ENCODE measurements at regions not wholly inside any gene's neighbourhood (a gene's known extent, or its start where the extent isn't known, plus 50 kb on each side); places are given as distances from the start of the nearest gene placed in this dataset.
A peak's percentile ranks its signal among the peaks of the same experiment; 100 is the strongest.
"Not testable (repeated sequence)": the region's sequence is repeated elsewhere in the genome, so short reads cannot be mapped to it uniquely, and the experiment has no call there.

DNA sequence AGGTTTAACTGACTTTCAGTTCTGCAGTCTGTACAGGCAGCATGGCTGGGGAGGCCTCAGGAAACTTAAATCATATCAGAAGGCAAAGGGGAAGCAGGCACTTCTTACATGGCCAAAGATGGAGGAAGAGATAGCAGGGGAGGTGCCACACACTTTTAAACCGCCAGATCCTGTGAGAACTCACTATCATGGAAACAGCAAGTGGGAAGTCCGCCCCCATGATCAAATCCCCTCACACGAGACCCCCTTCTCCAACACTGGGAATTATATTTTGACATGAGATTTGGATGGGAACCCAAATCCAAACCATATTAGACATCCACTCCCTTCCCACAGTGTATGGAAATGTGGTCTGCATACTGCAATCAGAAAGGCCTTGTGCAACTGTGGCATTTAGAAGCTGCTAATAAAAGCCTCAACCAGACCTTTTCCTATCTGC, 148.2 kb downstream of the FCRL5 start:
- H3K36me3 Mint-ChIP-seq (ENCODE audit: low read depth), result peaks cover 7% of the 10 kb centered on the region
- no peaks in the 10 kb centered on the region for H3K27me3 Mint-ChIP-seq
- H3K27ac Mint-ChIP-seq, result peak overlapping the region; percentile 68
- no peak overlapping the region for H3K4me3 Mint-ChIP-seq
- H3K4me1 Mint-ChIP-seq (ENCODE audit: low read depth), result peaks cover 64% of the 10 kb centered on the region
- intact Hi-C loops (cut with micrococcal nuclease), result loop anchor here (5.0 kb wide), 1 partner anchor 33 kb away; no protein-coding TSS in a partner anchor
- peaks cover 18% of the 10 kb centered on the region for H3K9me3 Mint-ChIP-seq

DNA sequence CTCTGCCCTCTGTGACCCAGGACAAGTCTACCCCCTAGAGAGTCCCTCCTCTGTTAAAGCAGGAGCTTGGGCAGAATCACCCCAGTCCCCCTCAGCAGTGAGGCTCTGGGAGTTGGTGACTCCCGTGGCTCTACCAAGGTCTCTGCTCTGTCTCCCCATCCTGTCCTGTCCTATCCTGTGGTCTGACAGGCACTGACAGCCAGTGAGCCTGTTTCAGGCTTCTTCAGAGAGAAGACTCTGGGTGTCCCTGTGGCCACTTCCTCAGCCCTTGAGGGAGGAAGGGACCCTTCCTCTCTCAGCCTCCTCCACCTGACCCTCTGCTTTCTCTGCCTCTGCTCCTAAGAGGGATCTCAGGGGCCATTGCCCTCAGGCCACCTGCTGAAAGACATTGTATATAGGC, 148.7 kb downstream of the FCRL5 start:
- peaks cover 14% of the 10 kb centered on the region for H3K9me3 Mint-ChIP-seq
- intact Hi-C loops (cut with micrococcal nuclease), result loop anchor here (5.0 kb wide), 1 partner anchor 34 kb away; no protein-coding TSS in a partner anchor
- no peak overlapping the region for H3K4me3 Mint-ChIP-seq

DNA sequence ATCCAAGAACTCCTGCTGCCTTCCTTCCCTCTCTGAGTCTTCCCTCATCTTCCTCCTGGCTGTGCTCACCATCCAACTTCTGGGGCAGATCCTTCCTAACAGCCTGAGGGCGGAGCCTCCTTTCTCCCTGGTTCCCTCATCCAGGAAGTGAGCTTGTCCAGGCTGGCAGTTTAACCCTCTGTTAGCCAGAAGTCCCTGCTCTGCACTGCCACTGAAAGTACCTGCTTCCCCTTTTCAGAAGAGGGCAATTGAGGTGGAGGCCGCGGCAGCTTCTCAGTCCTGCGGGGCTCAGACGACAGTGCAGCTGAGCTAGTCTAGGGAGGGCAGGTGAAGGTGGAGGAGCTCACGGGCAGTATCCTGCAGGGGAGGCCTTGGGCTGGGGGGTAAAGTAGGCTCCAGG, 149.1 kb downstream of the FCRL5 start:
- H3K4me3 Mint-ChIP-seq, result peak overlapping the region; percentile 7
- H3K27ac Mint-ChIP-seq, result peak overlapping the region; percentile 68
- no peaks in the 10 kb centered on the region for H3K27me3 Mint-ChIP-seq
- H3K36me3 Mint-ChIP-seq (ENCODE audit: low read depth), result peaks cover 1% of the 10 kb centered on the region
- H3K4me1 Mint-ChIP-seq (ENCODE audit: low read depth), result peaks cover 60% of the 10 kb centered on the region
- intact Hi-C loops (cut with micrococcal nuclease), result loop anchor here (5.0 kb wide), 1 partner anchor 34 kb away; no protein-coding TSS in a partner anchor
- peaks cover 10% of the 10 kb centered on the region for H3K9me3 Mint-ChIP-seq

More for the DNA sequence above, 148.7 kb downstream of the FCRL5 start:
- H3K27me3 Mint-ChIP-seq, result no peaks in the 10 kb centered on the region
- H3K4me1 Mint-ChIP-seq (ENCODE audit: low read depth), result peaks cover 64% of the 10 kb centered on the region
- H3K27ac Mint-ChIP-seq, result peak overlapping the region; percentile 68
- H3K36me3 Mint-ChIP-seq (ENCODE audit: low read depth), result peaks cover 5% of the 10 kb centered on the region

DNA sequence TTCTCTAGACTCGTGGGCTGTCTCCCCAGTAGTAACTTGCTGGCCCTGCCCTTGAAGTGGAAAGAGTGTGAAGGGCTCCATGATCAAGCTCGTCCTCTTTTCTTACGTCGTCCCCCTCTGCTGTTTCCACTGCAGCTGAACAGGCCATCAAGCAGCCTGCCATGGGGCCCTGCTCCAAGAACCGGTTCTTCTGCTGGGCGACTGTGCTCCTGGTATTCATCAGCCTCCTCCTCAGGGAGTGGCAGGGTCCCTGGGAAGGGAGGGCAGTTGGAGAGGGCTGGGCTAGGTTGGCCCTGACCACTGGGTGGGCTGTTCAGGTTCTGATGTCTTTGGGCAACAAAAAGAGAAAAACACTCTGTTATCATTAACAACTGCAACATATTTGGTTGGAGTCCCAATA, 151.5 kb downstream of the FCRL5 start:
- Mint-ChIP-seq H3K9me3 (no peaks in the 10 kb centered on the region), H3K27me3 (no peaks in the 10 kb centered on the region), H3K4me3 (no peak overlapping the region), H3K36me3 (ENCODE audit: low read depth) (no peaks in the 10 kb centered on the region), H3K27ac (no peak overlapping the region), H3K4me1 (ENCODE audit: low read depth) (peaks cover 50% of the 10 kb centered on the region)
- intact Hi-C loops (cut with micrococcal nuclease), result loop anchor here (5.0 kb wide), 1 partner anchor 37 kb away; no protein-coding TSS in a partner anchor

DNA sequence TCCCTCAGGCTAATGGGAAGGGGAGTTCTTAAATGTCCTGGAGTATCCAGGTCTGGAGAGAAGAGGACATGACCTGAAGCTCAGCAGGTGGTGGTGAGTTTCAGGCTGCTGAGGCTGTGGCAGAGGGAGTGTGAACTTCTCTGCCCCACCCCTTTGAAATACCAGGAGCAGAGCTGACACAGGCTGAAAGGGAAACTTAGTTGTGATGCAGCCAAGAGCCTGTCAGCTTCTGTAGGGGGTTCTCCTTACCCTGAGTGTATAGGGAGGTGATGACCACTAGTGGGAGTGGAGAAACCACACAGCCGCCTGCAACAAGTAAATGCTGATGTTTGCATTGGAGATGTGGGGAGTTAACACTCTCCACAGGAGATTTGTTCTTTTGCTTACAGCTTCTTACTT, 152.3 kb downstream of the FCRL5 start:
- intact Hi-C loops (cut with micrococcal nuclease), result loop anchor here (5.0 kb wide), 1 partner anchor 37 kb away; no protein-coding TSS in a partner anchor
- Mint-ChIP-seq H3K27me3 (no peaks in the 10 kb centered on the region), H3K27ac (no peak overlapping the region), H3K36me3 (ENCODE audit: low read depth) (no peaks in the 10 kb centered on the region), H3K9me3 (no peaks in the 10 kb centered on the region), H3K4me3 (no peak overlapping the region), H3K4me1 (ENCODE audit: low read depth) (peaks cover 50% of the 10 kb centered on the region)

DNA sequence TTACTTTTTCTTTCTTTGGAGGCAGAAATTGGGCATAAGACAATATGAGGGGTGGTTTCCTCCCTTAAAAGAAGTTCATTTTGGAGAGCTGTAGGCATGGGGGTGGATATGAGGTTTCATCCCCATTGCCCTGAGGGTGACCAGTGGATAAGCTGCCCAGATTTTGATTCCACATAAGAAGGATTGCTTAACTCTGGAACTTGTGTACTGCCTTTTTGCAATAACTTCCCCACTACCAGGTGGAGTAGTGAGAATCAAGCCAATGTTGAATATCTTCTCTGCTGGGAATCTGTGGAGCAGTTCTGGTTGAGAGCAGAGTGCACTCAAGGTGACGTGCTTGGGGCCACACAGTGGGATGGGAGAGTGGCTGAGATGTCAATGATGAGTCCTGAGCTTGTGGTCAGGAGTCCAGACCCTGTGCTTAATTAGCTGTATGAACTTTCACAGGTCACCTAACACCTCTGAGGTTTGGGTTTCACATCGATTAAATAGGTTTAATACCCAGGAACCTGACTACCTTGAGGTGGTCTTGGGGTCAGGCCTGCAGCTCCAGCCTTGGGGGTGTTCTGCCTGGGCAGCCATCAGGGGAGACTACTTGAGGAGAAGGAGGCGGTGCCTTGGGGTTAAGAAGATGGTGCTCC, 152.9 kb downstream of the FCRL5 start:
- peaks cover 48% of the 10 kb centered on the region for H3K4me1 Mint-ChIP-seq (ENCODE audit: low read depth)
- intact Hi-C loops (cut with micrococcal nuclease), result no loop called here
- H3K4me3 Mint-ChIP-seq, result no peak overlapping the region
- H3K27me3 Mint-ChIP-seq, result no peaks in the 10 kb centered on the region
- H3K36me3 Mint-ChIP-seq (ENCODE audit: low read depth), result no peaks in the 10 kb centered on the region
- no peaks in the 10 kb centered on the region for H3K9me3 Mint-ChIP-seq
- H3K27ac Mint-ChIP-seq, result peak overlapping the region; percentile 50

DNA sequence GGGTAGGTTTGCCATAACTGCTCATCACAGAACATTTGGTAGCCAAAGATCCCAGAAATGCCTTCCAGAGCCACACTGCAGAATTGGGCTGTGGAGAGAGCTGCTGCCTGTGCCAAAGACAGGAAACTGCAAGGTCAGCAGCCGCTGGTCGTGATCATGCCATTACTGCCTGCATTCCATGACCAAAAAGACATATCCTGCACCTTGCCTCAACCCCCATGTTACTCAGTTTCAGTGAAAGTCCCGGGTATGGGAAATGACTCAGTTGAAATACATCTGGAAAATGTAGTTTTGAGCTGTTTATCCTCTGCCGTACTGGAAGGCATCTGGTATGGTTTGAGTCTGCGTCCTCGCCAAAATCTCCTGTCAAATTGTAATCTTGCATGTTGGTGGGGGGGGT, 161.7 kb downstream of the FCRL5 start:
- intact Hi-C loops (cut with micrococcal nuclease), result no loop called here
- H3K27me3 Mint-ChIP-seq, result peaks cover 19% of the 10 kb centered on the region
- H3K4me3 Mint-ChIP-seq, result no peak overlapping the region
- no peak overlapping the region for H3K27ac Mint-ChIP-seq
- H3K4me1 Mint-ChIP-seq (ENCODE audit: low read depth), result no peaks in the 10 kb centered on the region
- H3K9me3 Mint-ChIP-seq, result no peaks in the 10 kb centered on the region
- H3K36me3 Mint-ChIP-seq (ENCODE audit: low read depth), result no peaks in the 10 kb centered on the region

DNA sequence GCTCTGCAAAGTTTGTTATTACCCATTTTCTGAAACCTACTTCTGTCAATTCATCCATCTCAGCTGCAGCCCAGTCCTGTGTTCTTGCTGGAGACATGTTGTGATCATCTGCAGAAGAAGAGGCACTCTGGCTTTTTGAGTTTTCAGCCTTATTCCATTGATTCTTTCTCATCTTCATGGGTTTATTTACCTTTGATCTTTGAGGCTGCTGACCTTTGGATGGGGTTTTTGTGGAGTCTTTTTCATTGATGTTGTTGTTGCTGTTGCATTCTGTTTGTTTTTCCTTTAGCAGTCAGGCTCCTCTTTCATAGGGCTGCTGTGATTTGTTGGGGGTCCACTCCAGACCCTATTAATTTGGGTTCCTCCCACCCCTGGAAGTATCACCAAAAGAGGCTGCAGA, 164.3 kb downstream of the FCRL5 start:
- intact Hi-C loops (cut with micrococcal nuclease), result no loop called here
- H3K36me3 Mint-ChIP-seq (ENCODE audit: low read depth), result no peaks in the 10 kb centered on the region
- no peak overlapping the region for H3K4me3 Mint-ChIP-seq
- H3K4me1 Mint-ChIP-seq (ENCODE audit: low read depth), result no peaks in the 10 kb centered on the region
- no peak overlapping the region for H3K27ac Mint-ChIP-seq
- H3K27me3 Mint-ChIP-seq, result peaks cover 23% of the 10 kb centered on the region
- H3K9me3 Mint-ChIP-seq, result no peaks in the 10 kb centered on the region

DNA sequence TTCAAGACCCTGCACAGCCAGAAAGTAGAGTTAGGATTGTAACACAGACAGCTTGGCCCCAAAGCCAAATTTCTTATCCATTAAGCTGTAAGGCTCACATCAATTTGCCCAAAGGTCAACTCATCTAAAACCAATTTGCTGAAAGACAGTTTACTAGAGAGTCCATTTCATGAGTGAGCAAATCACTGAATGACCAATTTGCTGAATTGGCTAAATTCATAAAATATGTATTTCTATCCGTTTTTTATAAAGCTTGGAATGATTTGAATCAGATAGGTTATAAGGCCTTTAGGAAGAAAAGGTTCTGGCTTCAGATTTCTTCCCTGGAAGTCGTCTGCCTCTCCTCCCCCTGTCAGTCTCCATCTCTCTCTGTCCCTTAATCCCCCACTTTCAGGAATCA, 168.1 kb downstream of the FCRL5 start:
- Mint-ChIP-seq H3K27me3 (peaks cover 15% of the 10 kb centered on the region), H3K4me3 (no peak overlapping the region), H3K4me1 (ENCODE audit: low read depth) (peaks cover 9% of the 10 kb centered on the region)

DNA sequence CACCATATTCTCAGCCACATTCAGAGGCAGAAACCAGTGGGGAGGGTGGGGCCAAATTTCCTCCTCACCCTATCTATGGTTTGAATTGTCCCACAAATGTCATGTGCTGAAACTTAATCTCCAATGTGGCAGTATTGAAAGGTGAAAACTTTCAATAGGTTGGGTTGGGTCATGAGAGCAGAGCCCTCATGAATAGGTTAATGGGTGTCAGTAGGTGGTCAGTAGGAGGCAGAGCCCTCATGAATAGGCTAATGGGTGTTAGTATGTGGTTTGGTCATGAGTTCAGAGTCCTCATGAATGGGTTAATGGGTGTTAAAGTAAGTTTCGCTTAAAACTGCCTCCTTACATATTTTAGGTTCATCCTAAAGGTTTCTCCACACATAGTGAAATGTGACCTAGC, 170.0 kb downstream of the FCRL5 start:
- H3K27me3 Mint-ChIP-seq, result peaks cover 9% of the 10 kb centered on the region
- intact Hi-C loops (cut with micrococcal nuclease), result no loop called here
- no peaks in the 10 kb centered on the region for H3K36me3 Mint-ChIP-seq (ENCODE audit: low read depth)
- H3K9me3 Mint-ChIP-seq, result no peaks in the 10 kb centered on the region
- H3K4me1 Mint-ChIP-seq (ENCODE audit: low read depth), result peaks cover 9% of the 10 kb centered on the region
- H3K4me3 Mint-ChIP-seq, result no peak overlapping the region
- no peak overlapping the region for H3K27ac Mint-ChIP-seq

More for the DNA sequence above, 168.1 kb downstream of the FCRL5 start:
- intact Hi-C loops (cut with micrococcal nuclease), result no loop called here
- Mint-ChIP-seq H3K27ac (no peak overlapping the region), H3K36me3 (ENCODE audit: low read depth) (no peaks in the 10 kb centered on the region), H3K9me3 (no peaks in the 10 kb centered on the region)

DNA sequence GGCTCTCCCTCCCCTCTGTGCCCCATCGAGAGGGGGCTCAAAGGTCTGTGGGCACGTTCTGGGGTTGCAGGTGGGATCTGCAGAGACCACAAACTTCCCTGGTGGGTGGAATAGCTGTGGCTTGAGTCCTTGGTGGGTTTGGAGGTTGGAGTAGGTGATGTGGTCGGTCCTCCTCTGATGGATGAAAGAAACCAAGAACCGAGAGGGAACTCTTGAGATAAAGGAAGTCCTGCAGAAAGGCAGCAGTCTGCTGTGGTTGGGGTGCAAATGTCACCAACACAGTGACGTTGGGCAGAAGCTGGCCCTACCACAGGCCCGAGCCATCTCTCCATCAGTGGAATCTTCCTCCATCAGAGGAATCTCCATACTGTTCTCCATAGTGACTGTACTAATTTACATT, 171.8 kb downstream of the FCRL5 start:
- intact Hi-C loops (cut with micrococcal nuclease), result no loop called here
- H3K4me1 Mint-ChIP-seq (ENCODE audit: low read depth), result peaks cover 14% of the 10 kb centered on the region
- no peak overlapping the region for H3K4me3 Mint-ChIP-seq
- no peak overlapping the region for H3K27ac Mint-ChIP-seq
- H3K9me3 Mint-ChIP-seq, result no peaks in the 10 kb centered on the region
- no peaks in the 10 kb centered on the region for H3K36me3 Mint-ChIP-seq (ENCODE audit: low read depth)
- peaks cover 3% of the 10 kb centered on the region for H3K27me3 Mint-ChIP-seq

DNA sequence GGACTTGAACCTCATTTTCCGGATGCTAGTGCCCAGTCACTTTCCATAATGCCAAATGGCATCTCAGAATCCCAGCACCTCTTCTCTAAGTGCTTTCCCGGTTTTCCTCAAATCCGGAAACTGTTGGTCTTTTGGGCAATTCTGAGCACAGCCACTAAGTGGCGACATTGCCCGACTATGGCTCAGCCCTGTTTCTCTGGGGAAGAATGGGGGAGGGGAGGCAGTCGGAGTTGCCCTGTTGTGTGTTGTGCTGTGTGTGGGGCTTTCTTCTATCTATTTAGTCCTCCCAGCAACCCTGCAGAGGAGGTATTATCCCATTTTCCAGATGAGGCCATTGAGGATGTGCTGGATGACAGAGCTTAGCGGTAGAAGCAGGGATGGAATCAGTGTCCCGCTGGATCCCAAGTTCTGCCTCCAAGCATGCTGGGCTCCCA, 175.0 kb downstream of the FCRL5 start:
- intact Hi-C loops (cut with micrococcal nuclease), result loop anchor here (2.0 kb wide), 1 partner anchor 114 kb away; no protein-coding TSS in a partner anchor
- H3K27me3 Mint-ChIP-seq; H3K27ac Mint-ChIP-seq; H3K36me3 Mint-ChIP-seq (ENCODE audit: low read depth); H3K9me3 Mint-ChIP-seq; H3K4me3 Mint-ChIP-seq: not testable (repeated sequence)
- peaks cover 14% of the 10 kb centered on the region for H3K4me1 Mint-ChIP-seq (ENCODE audit: low read depth)

DNA sequence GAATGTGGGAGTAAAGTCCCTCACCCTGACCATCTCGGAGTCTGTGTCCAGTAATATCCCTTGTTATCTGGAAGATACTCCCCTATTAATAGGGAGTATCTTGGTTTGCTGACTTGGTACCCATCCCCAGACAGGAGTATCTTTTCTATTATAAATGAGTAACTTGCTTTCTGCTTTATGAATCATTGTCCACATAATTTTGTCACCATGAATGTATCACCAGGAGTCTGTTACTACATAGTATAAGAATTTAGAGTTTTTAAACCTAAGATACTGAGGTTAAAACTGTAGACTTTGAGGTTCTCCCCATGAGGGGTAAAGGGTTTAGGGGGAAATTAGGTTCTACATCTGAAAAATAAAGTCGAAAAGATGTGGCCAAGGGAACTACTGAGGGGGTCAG, 175.6 kb downstream of the FCRL5 start:
- H3K36me3 Mint-ChIP-seq (ENCODE audit: low read depth), result no peaks in the 10 kb centered on the region
- no peak overlapping the region for H3K27ac Mint-ChIP-seq
- intact Hi-C loops (cut with micrococcal nuclease), result loop anchor here (2.0 kb wide), 1 partner anchor 114 kb away; no protein-coding TSS in a partner anchor
- peaks cover 14% of the 10 kb centered on the region for H3K4me1 Mint-ChIP-seq (ENCODE audit: low read depth)
- no peaks in the 10 kb centered on the region for H3K9me3 Mint-ChIP-seq
- peaks cover 1% of the 10 kb centered on the region for H3K27me3 Mint-ChIP-seq
- H3K4me3 Mint-ChIP-seq, result no peak overlapping the region

DNA sequence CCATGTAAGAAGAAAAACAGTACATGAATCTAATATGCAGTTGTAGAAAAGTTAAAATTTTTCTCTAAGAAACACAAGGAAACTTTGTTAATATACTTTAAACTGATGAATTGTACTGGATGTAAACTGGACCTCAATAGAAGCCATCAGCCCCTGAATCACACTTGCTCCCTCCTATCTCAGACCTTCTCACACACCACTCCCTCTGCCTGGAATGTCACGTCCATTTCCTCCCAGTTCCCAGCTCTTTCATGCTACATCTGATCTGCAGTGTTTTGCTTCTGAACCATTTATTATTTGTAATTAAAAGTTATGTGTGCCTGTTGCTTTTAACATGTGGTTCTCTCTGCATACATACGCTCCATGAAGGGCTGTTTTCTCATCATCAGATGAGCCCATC, 180.0 kb downstream of the FCRL5 start:
- intact Hi-C loops (cut with micrococcal nuclease); H3K4me3 Mint-ChIP-seq; H3K27me3 Mint-ChIP-seq; H3K36me3 Mint-ChIP-seq (ENCODE audit: low read depth); H3K27ac Mint-ChIP-seq; H3K9me3 Mint-ChIP-seq; H3K4me1 Mint-ChIP-seq (ENCODE audit: low read depth): not testable (repeated sequence)

DNA sequence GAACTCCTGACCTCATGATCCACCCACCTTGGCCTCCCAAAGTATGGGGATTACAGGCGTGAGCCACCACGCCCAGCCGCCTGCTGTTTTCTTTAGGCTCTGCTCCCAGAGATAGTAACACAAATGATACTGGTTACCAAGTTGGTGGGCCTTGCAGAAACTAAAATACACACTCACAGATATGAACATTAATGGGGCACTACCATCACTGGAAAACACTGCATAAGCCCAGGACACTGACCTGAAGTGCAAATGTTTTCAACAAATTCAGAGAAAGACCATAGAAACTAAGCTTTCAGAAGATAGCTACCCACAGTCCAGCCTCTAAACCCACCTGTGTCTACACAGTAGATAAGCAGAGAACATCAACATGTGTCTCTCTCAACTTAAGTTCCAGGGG, 180.5 kb downstream of the FCRL5 start:
- H3K9me3 Mint-ChIP-seq, result no peaks in the 10 kb centered on the region
- H3K27ac Mint-ChIP-seq, result no peak overlapping the region
- peaks cover 4% of the 10 kb centered on the region for H3K27me3 Mint-ChIP-seq
- intact Hi-C loops (cut with micrococcal nuclease), result no loop called here
- H3K4me1 Mint-ChIP-seq (ENCODE audit: low read depth), result peaks cover 2% of the 10 kb centered on the region
- H3K4me3 Mint-ChIP-seq, result no peak overlapping the region
- no peaks in the 10 kb centered on the region for H3K36me3 Mint-ChIP-seq (ENCODE audit: low read depth)
